GM19043 (cell line): ENCODE measurements at regions not wholly inside any gene's neighbourhood (a gene's known extent, or its start where the extent isn't known, plus 50 kb on each side); places are given as distances from the start of the nearest gene placed in this dataset.

Experiments
- ATAC-seq: cut with Tn5 transposase; IDR thresholded peaks from one replicate; pipeline ENCODE4 v1.9.1; 2021; ENCODE audit warnings: low read depth; ENCODE audit not compliant: unreplicated experiment

- no peak for ATAC-seq
Measured at GRCh38 chr1:229815076-229815475, 189.0 kb downstream of the URB2 start.

- ATAC-seq = no peak
Measured at GRCh38 chr1:229815961-229816360, 189.9 kb downstream of the URB2 start.

- no peak for ATAC-seq
Measured at GRCh38 chr1:229817936-229818335, 191.9 kb downstream of the URB2 start.

- ATAC-seq = no peak
Measured at GRCh38 chr1:229819091-229819490, 193.0 kb downstream of the URB2 start.

- no peak for ATAC-seq
Measured at GRCh38 chr1:229822026-229822425, 196.0 kb downstream of the URB2 start.

GRCh38 chr1:229825042-229825441 is 199.0 kb downstream of the URB2 start:
- ATAC-seq = no peak

- no peak for ATAC-seq
Measured at GRCh38 chr1:229828461-229828860, 202.4 kb downstream of the URB2 start.

- no peak for ATAC-seq
Measured at GRCh38 chr1:229832695-229833094, 206.6 kb downstream of the URB2 start.

GRCh38 chr1:229834230-229834629 is 208.2 kb downstream of the URB2 start:
- no peak for ATAC-seq

GRCh38 chr1:229835226-229835625 is 209.2 kb downstream of the URB2 start:
- ATAC-seq = no peak

- ATAC-seq = no peak
Measured at GRCh38 chr1:229836324-229836723, 210.3 kb downstream of the URB2 start.

GRCh38 chr1:229838204-229838603 is 212.2 kb downstream of the URB2 start:
- no peak for ATAC-seq

GRCh38 chr1:229839800-229840199 is 213.8 kb downstream of the URB2 start:
- no peak for ATAC-seq

- peak; percentile 89 for ATAC-seq
Measured at GRCh38 chr1:229841230-229841629, 215.2 kb downstream of the URB2 start.

GRCh38 chr1:229842302-229843255 is 216.5 kb downstream of the URB2 start:
- ATAC-seq = no peak

GRCh38 chr1:229843627-229844238 is 217.7 kb downstream of the URB2 start:
- no peak for ATAC-seq

- ATAC-seq = no peak
Measured at GRCh38 chr1:229844675-229845074, 218.6 kb downstream of the URB2 start.

- ATAC-seq = no peak
Measured at GRCh38 chr1:229845410-229846138, 219.5 kb downstream of the URB2 start.

- no peak for ATAC-seq
Measured at GRCh38 chr1:229846351-229846750, 220.3 kb downstream of the URB2 start.

- no peak for ATAC-seq
Measured at GRCh38 chr1:229848752-229849677, 218.0 kb upstream of the GALNT2 start.
